ENCODE measurements at regions not wholly inside any gene's neighbourhood (a gene's known extent, or its start where the extent isn't known, plus 50 kb on each side); places are given as distances from the start of the nearest gene placed in this dataset.
"Not testable (repeated sequence)": the region's sequence is repeated elsewhere in the genome, so short reads cannot be mapped to it uniquely, and the experiment has no call there.

DNA sequence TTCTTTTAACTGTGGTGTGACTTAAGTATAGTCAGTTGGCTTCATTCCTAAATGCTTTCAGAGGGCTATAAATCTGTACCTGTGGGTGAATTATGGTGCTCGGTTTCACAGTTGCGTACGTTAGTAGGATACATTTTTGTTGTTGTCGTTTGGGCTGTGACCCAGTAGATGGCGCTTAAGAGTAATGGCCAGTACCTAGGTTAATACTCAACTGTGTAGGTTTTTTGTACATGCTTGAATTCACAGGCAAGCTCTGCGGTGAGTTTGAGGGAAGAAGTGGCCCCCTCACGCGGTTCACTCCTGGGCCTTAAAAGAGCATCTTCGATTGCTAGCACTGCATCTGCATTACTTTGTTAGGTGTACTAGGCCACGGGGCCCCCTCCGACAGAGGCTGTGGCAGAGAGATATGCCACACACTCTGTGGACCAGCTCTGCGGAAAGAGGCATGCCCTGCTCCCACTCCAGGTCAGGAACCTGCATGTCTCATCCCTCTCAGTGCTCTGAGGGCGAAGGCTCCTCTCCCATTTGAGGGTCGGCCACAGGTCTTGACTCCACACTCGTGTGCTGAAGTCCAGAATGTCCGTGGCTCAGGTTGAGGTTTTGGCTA is 224.6 kb upstream of the TBL1Y start:
- not testable (repeated sequence) for TF ChIP-seq RFX5 (IDR thresholded peaks at IDR 0.05; ENCODE audit: borderline replicate concordance, low read depth, low read length); SP2 (IDR thresholded peaks at IDR 0.05; ENCODE audit: low read length); SP1 (IDR thresholded peaks at IDR 0.05; ENCODE audit: low read depth, low read length); FOSL1 (IDR thresholded peaks at IDR 0.05; ENCODE audit: insufficient read depth, low read depth, low read length); EZH2 (IDR thresholded peaks at IDR 0.05; ENCODE audit: low read depth, low read length, severe bottlenecking); RAD21 (IDR thresholded peaks at IDR 0.05 in 1 of 2, conservative IDR thresholded peaks at IDR 0.05 in 1 of 2; ENCODE audit: low read depth in 2 of 2, low read length in 2 of 2)
- TF ChIP-seq, protein P1, sequence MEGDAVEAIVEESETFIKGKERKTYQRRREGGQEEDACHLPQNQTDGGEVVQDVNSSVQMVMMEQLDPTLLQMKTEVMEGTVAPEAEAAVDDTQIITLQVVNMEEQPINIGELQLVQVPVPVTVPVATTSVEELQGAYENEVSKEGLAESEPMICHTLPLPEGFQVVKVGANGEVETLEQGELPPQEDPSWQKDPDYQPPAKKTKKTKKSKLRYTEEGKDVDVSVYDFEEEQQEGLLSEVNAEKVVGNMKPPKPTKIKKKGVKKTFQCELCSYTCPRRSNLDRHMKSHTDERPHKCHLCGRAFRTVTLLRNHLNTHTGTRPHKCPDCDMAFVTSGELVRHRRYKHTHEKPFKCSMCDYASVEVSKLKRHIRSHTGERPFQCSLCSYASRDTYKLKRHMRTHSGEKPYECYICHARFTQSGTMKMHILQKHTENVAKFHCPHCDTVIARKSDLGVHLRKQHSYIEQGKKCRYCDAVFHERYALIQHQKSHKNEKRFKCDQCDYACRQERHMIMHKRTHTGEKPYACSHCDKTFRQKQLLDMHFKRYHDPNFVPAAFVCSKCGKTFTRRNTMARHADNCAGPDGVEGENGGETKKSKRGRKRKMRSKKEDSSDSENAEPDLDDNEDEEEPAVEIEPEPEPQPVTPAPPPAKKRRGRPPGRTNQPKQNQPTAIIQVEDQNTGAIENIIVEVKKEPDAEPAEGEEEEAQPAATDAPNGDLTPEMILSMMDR (IDR thresholded peaks at IDR 0.05; ENCODE audit: control extremely low read depth in 1 of 3, insufficient read depth in 1 of 3, low read depth in 1 of 3, low read length in 3 of 3): not testable (repeated sequence)
